ENCODE measurements at regions not wholly inside any gene's neighbourhood (a gene's known extent, or its start where the extent isn't known, plus 50 kb on each side); places are given as distances from the start of the nearest gene placed in this dataset.

DNA sequence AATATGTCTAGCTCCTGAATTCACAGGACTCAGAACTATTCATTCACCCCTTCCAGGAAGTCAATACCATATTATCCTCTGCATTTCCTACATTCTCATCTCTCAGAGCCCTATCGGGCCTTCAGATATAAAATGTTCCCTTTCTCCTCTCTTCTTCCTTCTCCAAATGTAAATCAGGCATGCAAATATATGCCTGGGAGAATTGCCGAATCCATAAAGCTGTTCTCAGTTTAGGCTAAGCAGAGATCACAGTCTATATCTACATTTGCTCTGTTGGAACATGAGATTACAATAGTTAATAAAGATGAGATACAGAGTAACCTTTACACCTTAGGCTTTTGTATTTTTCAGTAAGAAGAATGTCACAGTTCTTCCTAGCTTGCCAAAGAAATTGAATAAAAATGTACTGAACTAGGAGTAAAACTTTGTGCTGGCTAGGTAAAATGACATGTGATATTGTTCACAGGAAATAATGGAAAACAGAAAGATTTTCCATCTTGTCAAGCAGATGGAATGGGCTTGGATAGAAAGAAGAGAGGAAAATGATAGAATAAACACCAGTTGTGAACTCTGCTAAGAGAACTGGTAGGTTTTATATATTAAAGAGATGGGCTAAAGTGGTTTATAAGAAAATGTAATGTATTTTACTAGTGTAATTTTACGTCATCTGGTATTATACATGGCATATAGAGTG lies 161.5 kb downstream of the NRIP1 start:
- no peak for DNase-seq (ENCODE audit: low spot score)

DNA sequence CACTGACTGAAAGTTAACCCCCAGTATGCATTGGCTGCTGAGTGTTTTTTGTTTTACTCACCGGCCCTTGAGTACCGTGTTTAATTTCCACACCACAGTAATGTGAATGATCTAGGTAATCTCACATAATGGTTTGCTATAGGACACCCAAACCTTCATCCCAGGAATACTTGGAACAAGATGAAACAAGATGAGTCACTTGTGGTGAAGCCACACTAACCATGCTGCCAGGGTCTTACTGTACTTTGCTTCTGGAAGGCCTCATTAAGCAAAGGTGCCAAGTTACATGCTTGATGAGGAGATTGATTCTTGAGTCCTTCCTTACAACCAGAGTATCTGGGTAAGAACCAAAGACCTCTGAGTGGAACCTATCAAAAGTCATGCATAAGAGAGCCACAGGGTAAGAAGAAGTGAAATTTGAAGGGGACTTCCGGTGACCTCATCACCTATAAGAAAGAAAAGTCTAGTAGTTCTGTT lies 163.3 kb downstream of the NRIP1 start:
- DNase-seq (ENCODE audit: low spot score) (no peak), ATAC-seq (ENCODE audit: insufficient number of reproducible peaks, low FRiP score, low read depth) (no peak)
- no peaks in the 10 kb centered on the region for H3K27me3 ChIP-seq (replicated peaks; ENCODE audit: insufficient read depth)
- H3K4me1 ChIP-seq (ENCODE audit: control insufficient read depth in 1 of 2, low read depth in 2 of 2), result no peaks in the 10 kb centered on the region
- H3K4me3 ChIP-seq, result no peak overlapping the region
- H3K9me3 ChIP-seq, result no peaks in the 10 kb centered on the region
- no peaks in the 10 kb centered on the region for H3K36me3 ChIP-seq
- TF ChIP-seq, protein P1, sequence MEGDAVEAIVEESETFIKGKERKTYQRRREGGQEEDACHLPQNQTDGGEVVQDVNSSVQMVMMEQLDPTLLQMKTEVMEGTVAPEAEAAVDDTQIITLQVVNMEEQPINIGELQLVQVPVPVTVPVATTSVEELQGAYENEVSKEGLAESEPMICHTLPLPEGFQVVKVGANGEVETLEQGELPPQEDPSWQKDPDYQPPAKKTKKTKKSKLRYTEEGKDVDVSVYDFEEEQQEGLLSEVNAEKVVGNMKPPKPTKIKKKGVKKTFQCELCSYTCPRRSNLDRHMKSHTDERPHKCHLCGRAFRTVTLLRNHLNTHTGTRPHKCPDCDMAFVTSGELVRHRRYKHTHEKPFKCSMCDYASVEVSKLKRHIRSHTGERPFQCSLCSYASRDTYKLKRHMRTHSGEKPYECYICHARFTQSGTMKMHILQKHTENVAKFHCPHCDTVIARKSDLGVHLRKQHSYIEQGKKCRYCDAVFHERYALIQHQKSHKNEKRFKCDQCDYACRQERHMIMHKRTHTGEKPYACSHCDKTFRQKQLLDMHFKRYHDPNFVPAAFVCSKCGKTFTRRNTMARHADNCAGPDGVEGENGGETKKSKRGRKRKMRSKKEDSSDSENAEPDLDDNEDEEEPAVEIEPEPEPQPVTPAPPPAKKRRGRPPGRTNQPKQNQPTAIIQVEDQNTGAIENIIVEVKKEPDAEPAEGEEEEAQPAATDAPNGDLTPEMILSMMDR (IDR thresholded peaks at IDR 0.05), result no peak
- H3K27ac ChIP-seq, result no peak overlapping the region

More for the DNA sequence above, 161.5 kb downstream of the NRIP1 start:
- no peaks in the 10 kb centered on the region for H3K9me3 ChIP-seq
- H3K4me1 ChIP-seq (ENCODE audit: control insufficient read depth in 1 of 2, low read depth in 2 of 2), result no peaks in the 10 kb centered on the region
- no peak overlapping the region for H3K4me3 ChIP-seq
- H3K36me3 ChIP-seq, result no peaks in the 10 kb centered on the region
- no peak overlapping the region for H3K27ac ChIP-seq
- ATAC-seq (ENCODE audit: insufficient number of reproducible peaks, low FRiP score, low read depth), result no peak
- TF ChIP-seq, protein P1 (IDR thresholded peaks at IDR 0.05), result no peak
- no peaks in the 10 kb centered on the region for H3K27me3 ChIP-seq (replicated peaks; ENCODE audit: insufficient read depth)

- Histone ChIP-seq H3K27ac (no peak overlapping the region), H3K4me1 (ENCODE audit: control insufficient read depth in 1 of 2, low read depth in 2 of 2) (no peaks in the 10 kb centered on the region), H3K27me3 (replicated peaks; ENCODE audit: insufficient read depth) (no peaks in the 10 kb centered on the region), H3K4me3 (no peak overlapping the region), H3K9me3 (no peaks in the 10 kb centered on the region), H3K36me3 (no peaks in the 10 kb centered on the region)
- DNase-seq (ENCODE audit: low spot score) (no peak), ATAC-seq (ENCODE audit: insufficient number of reproducible peaks, low FRiP score, low read depth) (no peak)
- TF ChIP-seq, protein P1 (IDR thresholded peaks at IDR 0.05), result no peak
Observed at GRCh38 chr21:14900611-14901010, 164.2 kb downstream of the NRIP1 start.

DNA sequence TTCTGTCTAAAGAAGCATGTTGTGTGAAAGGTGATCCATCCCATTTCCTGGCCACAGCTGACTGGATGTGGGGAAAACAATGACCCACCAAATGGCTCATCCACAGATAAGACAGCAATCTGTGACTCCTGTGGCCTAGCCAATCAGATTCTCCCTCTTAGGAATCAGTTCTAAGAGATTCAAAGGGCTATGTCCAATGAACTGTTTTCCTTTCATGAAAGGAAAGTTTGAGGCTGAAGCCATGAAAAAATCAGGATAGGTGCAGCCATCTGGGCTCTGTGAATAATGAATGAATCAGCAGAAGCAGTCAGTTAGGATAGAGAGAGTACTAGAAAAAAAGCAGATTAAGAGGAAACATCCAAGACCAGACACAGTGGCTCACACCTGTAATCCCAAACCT lies 164.7 kb downstream of the NRIP1 start:
- Histone ChIP-seq H3K36me3 (no peaks in the 10 kb centered on the region), H3K27me3 (replicated peaks; ENCODE audit: insufficient read depth) (no peaks in the 10 kb centered on the region), H3K9me3 (no peaks in the 10 kb centered on the region), H3K4me1 (ENCODE audit: control insufficient read depth in 1 of 2, low read depth in 2 of 2) (no peaks in the 10 kb centered on the region), H3K27ac (no peak overlapping the region), H3K4me3 (no peak overlapping the region)
- TF ChIP-seq, protein P1 (IDR thresholded peaks at IDR 0.05), result no peak
- no peak for ATAC-seq (ENCODE audit: insufficient number of reproducible peaks, low FRiP score, low read depth)
- no peak for DNase-seq (ENCODE audit: low spot score)

DNA sequence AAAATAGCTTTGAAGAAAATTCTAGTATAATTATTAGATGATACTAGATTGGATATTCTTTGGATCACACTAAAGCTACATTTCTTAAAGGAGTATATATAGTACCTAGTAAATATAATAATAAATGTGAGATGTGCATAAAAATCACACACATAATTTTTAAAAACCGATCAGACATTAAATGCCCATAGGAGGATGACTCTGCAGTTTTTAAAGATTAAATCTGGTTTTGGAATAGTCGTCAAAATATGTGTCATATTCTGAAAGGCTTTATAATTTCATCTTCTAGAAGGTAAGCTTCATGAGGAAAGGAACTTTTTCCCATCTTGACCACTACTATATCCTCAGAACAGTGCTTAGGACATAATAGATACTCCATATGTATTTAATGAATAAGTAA lies 169.0 kb downstream of the NRIP1 start:
- H3K36me3 ChIP-seq, result no peaks in the 10 kb centered on the region
- DNase-seq (ENCODE audit: low spot score) (no peak), ATAC-seq (ENCODE audit: insufficient number of reproducible peaks, low FRiP score, low read depth) (no peak)
- H3K4me3 ChIP-seq, result no peak overlapping the region
- TF ChIP-seq, protein P1 (IDR thresholded peaks at IDR 0.05), result no peak
- no peaks in the 10 kb centered on the region for H3K27me3 ChIP-seq (replicated peaks; ENCODE audit: insufficient read depth)
- no peak overlapping the region for H3K27ac ChIP-seq
- no peaks in the 10 kb centered on the region for H3K9me3 ChIP-seq
- H3K4me1 ChIP-seq (ENCODE audit: control insufficient read depth in 1 of 2, low read depth in 2 of 2), result no peaks in the 10 kb centered on the region
